ENCODE measurements at regions not wholly inside any gene's neighbourhood (a gene's known extent, or its start where the extent isn't known, plus 50 kb on each side); places are given as distances from the start of the nearest gene placed in this dataset.
A peak's percentile ranks its signal among the peaks of the same experiment; 100 is the strongest.

GRCh38 chr10:8424555-8425211 is 370.2 kb downstream of the GATA3 start:
- intact Hi-C loops (cut with DNase I), result no loop called here
- DNase-seq (ENCODE audit: missing footprints), result no peak
- ATAC-seq, result peak; percentile 54

- ATAC-seq (no peak), DNase-seq (ENCODE audit: missing footprints) (no peak)
- intact Hi-C loops (cut with DNase I), result no loop called here
These were observed 374.2 kb downstream of the GATA3 start for GRCh38 chr10:8428654-8429053.

GRCh38 chr10:8430321-8430720 is 375.8 kb downstream of the GATA3 start:
- intact Hi-C loops (cut with DNase I), result no loop called here
- DNase-seq (ENCODE audit: missing footprints), result no peak
- ATAC-seq, result no peak

GRCh38 chr10:8431511-8431910 is 377.0 kb downstream of the GATA3 start:
- ATAC-seq (no peak), DNase-seq (ENCODE audit: missing footprints) (no peak)
- intact Hi-C loops (cut with DNase I), result no loop called here

- ATAC-seq (no peak), DNase-seq (ENCODE audit: missing footprints) (no peak)
- intact Hi-C loops (cut with DNase I), result no loop called here
These were observed 380.9 kb downstream of the GATA3 start for GRCh38 chr10:8435186-8436055.

GRCh38 chr10:8437896-8438295 is 383.4 kb downstream of the GATA3 start:
- intact Hi-C loops (cut with DNase I), result no loop called here
- ATAC-seq (no peak), DNase-seq (ENCODE audit: missing footprints) (no peak)

GRCh38 chr10:8438603-8439002 is 384.1 kb downstream of the GATA3 start:
- intact Hi-C loops (cut with DNase I), result no loop called here
- ATAC-seq, result no peak
- DNase-seq (ENCODE audit: missing footprints), result no peak

GRCh38 chr10:8439040-8439439 is 384.6 kb downstream of the GATA3 start:
- ATAC-seq, result no peak
- intact Hi-C loops (cut with DNase I), result no loop called here
- no peak for DNase-seq (ENCODE audit: missing footprints)

GRCh38 chr10:8444630-8445029 is 390.1 kb downstream of the GATA3 start:
- intact Hi-C loops (cut with DNase I), result no loop called here

GRCh38 chr10:8445353-8445752 is 390.9 kb downstream of the GATA3 start:
- intact Hi-C loops (cut with DNase I), result no loop called here
- DNase-seq (ENCODE audit: missing footprints) (no peak), ATAC-seq (no peak)

More at GRCh38 chr10:8444630-8445029, 390.1 kb downstream of the GATA3 start:
- no peak for DNase-seq (ENCODE audit: missing footprints)
- no peak for ATAC-seq

- DNase-seq (ENCODE audit: missing footprints), result no peak
- intact Hi-C loops (cut with DNase I), result no loop called here
- ATAC-seq, result no peak
These were observed 395.4 kb downstream of the GATA3 start for GRCh38 chr10:8449909-8450308.

- peak; percentile 69 for DNase-seq (ENCODE audit: missing footprints)
- intact Hi-C loops (cut with DNase I), result no loop called here
- peak; percentile 77 for ATAC-seq
These were observed 399.1 kb downstream of the GATA3 start for GRCh38 chr10:8453587-8453986.

GRCh38 chr10:8454357-8454756 is 399.9 kb downstream of the GATA3 start:
- intact Hi-C loops (cut with DNase I), result no loop called here
- DNase-seq (ENCODE audit: missing footprints) (no peak), ATAC-seq (no peak)

- intact Hi-C loops (cut with DNase I), result no loop called here
- ATAC-seq (no peak), DNase-seq (ENCODE audit: missing footprints) (no peak)
These were observed 400.7 kb downstream of the GATA3 start for GRCh38 chr10:8455181-8455580.

- intact Hi-C loops (cut with DNase I), result no loop called here
- ATAC-seq, result no peak
- no peak for DNase-seq (ENCODE audit: missing footprints)
These were observed 401.9 kb downstream of the GATA3 start for GRCh38 chr10:8456386-8456785.

GRCh38 chr10:8460626-8461025 is 406.1 kb downstream of the GATA3 start:
- no peak for ATAC-seq
- DNase-seq (ENCODE audit: missing footprints), result no peak
- intact Hi-C loops (cut with DNase I), result no loop called here

GRCh38 chr10:8462565-8462964 is 408.1 kb downstream of the GATA3 start:
- intact Hi-C loops (cut with DNase I), result no loop called here
- ATAC-seq, result no peak
- no peak for DNase-seq (ENCODE audit: missing footprints)

- intact Hi-C loops (cut with DNase I), result no loop called here
- DNase-seq (ENCODE audit: missing footprints) (no peak), ATAC-seq (peak; percentile 57)
These were observed 409.4 kb downstream of the GATA3 start for GRCh38 chr10:8463853-8464252.

GRCh38 chr10:8468477-8468876 is 414.0 kb downstream of the GATA3 start:
- DNase-seq (ENCODE audit: missing footprints) (no peak), ATAC-seq (no peak)
- intact Hi-C loops (cut with DNase I), result no loop called here

GRCh38 chr10:8473205-8473604 is 418.7 kb downstream of the GATA3 start:
- intact Hi-C loops (cut with DNase I), result loop anchor here (10.0 kb wide), 1 partner anchor 418 kb away; the partner anchor contains the start of gene GATA3
- ATAC-seq (no peak), DNase-seq (ENCODE audit: missing footprints) (no peak)

Data from Right ventricle myocardium inferior (tissue), 1 donor.